SU-DHL-6 (cell line): ENCODE measurements at regions not wholly inside any gene's neighbourhood (a gene's known extent, or its start where the extent isn't known, plus 50 kb on each side); places are given as distances from the start of the nearest gene placed in this dataset.

Experiments
- H2AFZ ChIP-seq: fragments of 200-600 bp; sonication (generic); 2 replicates; pipeline ENCODE4 v1.6.1; 2014; ENCODE audit warnings: low read depth, mild to moderate bottlenecking, moderate library complexity, mixed read lengths, antibody characterized with exemption, low read length; ENCODE audit not compliant: severe bottlenecking
- H3F3A ChIP-seq: fragments of 200-600 bp; shearing (Covaris generic); 2 replicates; pipeline ENCODE4 v1.6.0; 2016; ENCODE audit warnings: antibody characterized with exemption, mild to moderate bottlenecking; ENCODE audit not compliant: insufficient read depth
- H3K27ac ChIP-seq: fragments of 200-600 bp; sonication (generic); 2 replicates; pipeline ENCODE4 v1.5.1; 2016; ENCODE audit warnings: low read depth, mild to moderate bottlenecking, low read length, moderate library complexity, mixed read lengths
- H3K27me3 ChIP-seq: fragments of 200-600 bp; sonication (generic), shearing (Covaris generic); 2 replicates; pipeline ENCODE4 v1.6.0; 2014; ENCODE audit warnings: mild to moderate bottlenecking, low read length
- H3K36me3 ChIP-seq: fragments of 200-600 bp; sonication (generic); 2 replicates; pipeline ENCODE4 v1.6.1; 2014; ENCODE audit warnings: mild to moderate bottlenecking, low read length, mixed read lengths
- H3K4me2 ChIP-seq: fragments of 300-600, 200-600 bp; shearing (Covaris generic), sonication (generic); 2 replicates; pipeline ENCODE4 v1.6.0; 2014; ENCODE audit warnings: low read length, low read depth, mild to moderate bottlenecking; ENCODE audit not compliant: poor library complexity, severe bottlenecking
- H3K4me3 ChIP-seq: fragments of 200-600 bp; sonication (generic); 2 replicates; pipeline ENCODE4 v1.5.1; 2014; ENCODE audit warnings: antibody characterized with exemption, low read length, mild to moderate bottlenecking, mixed read lengths; ENCODE audit not compliant: insufficient read depth, poor library complexity, severe bottlenecking
- H3K79me2 ChIP-seq: fragments of 200-600 bp; sonication (generic); 2 replicates; pipeline ENCODE4 v1.6.1; 2014; ENCODE audit warnings: mild to moderate bottlenecking, low read length, moderate library complexity; ENCODE audit not compliant: insufficient read depth
- H3K9ac ChIP-seq: fragments of 200-600 bp; sonication (generic); 2 replicates; pipeline ENCODE4 v1.7.0; 2014; ENCODE audit warnings: mild to moderate bottlenecking, low read length
- H3K9me2 ChIP-seq: fragments of 200-600 bp; sonication (generic); replicated peaks from 2 replicates; pipeline ENCODE4 v1.6.1; 2014; ENCODE audit warnings: low read length; ENCODE audit not compliant: insufficient read depth
- H3K9me3 ChIP-seq: fragments of 200-600 bp; sonication (generic); 2 replicates; pipeline ENCODE4 v1.6.1; 2014; ENCODE audit warnings: low read length, mixed read lengths; ENCODE audit not compliant: insufficient read depth
- H4K20me1 ChIP-seq: fragments of 200-600 bp; sonication (generic); 2 replicates; pipeline ENCODE4 v1.6.1; 2014; ENCODE audit warnings: low read depth, mild to moderate bottlenecking, antibody characterized with exemption, low read length, moderate library complexity, mixed read lengths
- CTCF ChIP-seq: fragments of 200-600 bp; sonication (generic); IDR thresholded peaks from one replicate; pipeline ENCODE4 v1.5.1; 2017; ENCODE audit warnings: antibody characterized with exemption, mild to moderate bottlenecking, low read length, moderate library complexity; ENCODE audit not compliant: insufficient read depth, poor library complexity, severe bottlenecking
- EZH2phosphoT487 ChIP-seq: fragments of 200-600 bp; sonication (generic), shearing (Covaris generic); conservative IDR thresholded peaks from 2 replicates; pipeline ENCODE4 v1.6.1; 2018; ENCODE audit warnings: mild to moderate bottlenecking, antibody characterized with exemption, low read length, moderate library complexity, mixed read lengths

- H4K20me1 ChIP-seq: no peaks in the 10 kb centered on the region
- H3K4me2 ChIP-seq: no peak overlapping the region
- H3K27me3 ChIP-seq: no peaks in the 10 kb centered on the region
- no peaks in the 10 kb centered on the region for H3F3A ChIP-seq
- H3K36me3 ChIP-seq: no peaks in the 10 kb centered on the region
- TF ChIP-seq CTCF (no peak), EZH2phosphoT487 (no peak)
- H3K9me3 ChIP-seq: no peaks in the 10 kb centered on the region
- H2AFZ ChIP-seq: no peak overlapping the region
- no peak overlapping the region for H3K9ac ChIP-seq
- no peaks in the 10 kb centered on the region for H3K79me2 ChIP-seq
- no peak overlapping the region for H3K4me3 ChIP-seq
- no peaks in the 10 kb centered on the region for H3K9me2 ChIP-seq
- no peak overlapping the region for H3K27ac ChIP-seq
Measured at GRCh38 chr21:14657241-14658008, 111.3 kb upstream of the SAMSN1 start.

DNA sequence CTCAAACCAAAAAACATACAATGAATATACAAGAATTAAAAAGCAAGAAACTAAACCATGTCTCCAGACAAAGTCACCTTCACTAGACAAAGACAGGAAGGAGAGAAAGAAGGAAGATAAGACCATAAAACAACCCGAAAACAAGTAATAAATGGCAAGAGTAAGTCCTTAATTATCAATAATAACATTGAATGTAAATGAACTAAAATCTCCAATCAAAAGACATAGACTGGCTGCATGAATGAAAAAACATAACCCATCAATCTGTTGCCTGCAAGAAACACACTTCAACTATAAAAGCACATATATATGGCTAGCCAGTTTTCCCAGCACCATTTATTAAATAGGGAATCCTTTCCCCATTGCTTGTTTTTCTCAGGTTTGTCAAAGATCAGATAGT is 100.8 kb upstream of the SAMSN1 start:
- no peak overlapping the region for H3K4me3 ChIP-seq
- H3K9me2 ChIP-seq: no peaks in the 10 kb centered on the region
- H3K9me3 ChIP-seq: no peaks in the 10 kb centered on the region; the same call in 1 of the 2 replicates
- H3K27me3 ChIP-seq: no peaks in the 10 kb centered on the region
- H3F3A ChIP-seq: no peaks in the 10 kb centered on the region
- no peak overlapping the region for H3K27ac ChIP-seq
- TF ChIP-seq EZH2phosphoT487 (no peak), CTCF (no peak)
- no peaks in the 10 kb centered on the region for H4K20me1 ChIP-seq
- no peak overlapping the region for H3K4me2 ChIP-seq
- H3K36me3 ChIP-seq: no peaks in the 10 kb centered on the region
- H2AFZ ChIP-seq: no peak overlapping the region
- no peaks in the 10 kb centered on the region for H3K79me2 ChIP-seq
- H3K9ac ChIP-seq: no peak overlapping the region

DNA sequence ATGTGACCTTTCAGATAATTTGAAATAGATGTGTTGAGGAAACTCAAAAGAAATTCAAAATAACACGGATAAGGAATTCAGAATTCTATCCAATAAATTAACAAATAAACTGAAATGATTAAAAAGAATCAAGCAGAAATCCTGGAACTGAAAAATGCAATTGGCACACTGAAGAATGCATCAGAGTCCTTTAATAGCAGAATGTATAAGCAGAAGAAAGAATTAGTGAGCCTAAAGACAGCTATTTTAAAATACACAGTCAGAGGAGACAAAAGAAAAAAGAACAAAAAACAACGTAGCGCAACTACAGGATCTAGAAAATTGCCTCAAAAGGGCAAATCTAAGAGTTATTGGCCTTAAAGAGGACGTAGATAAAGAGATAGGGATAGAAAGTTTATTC is 99.6 kb upstream of the SAMSN1 start:
- no peaks in the 10 kb centered on the region for H3K36me3 ChIP-seq
- H3K4me3 ChIP-seq: no peak overlapping the region
- TF ChIP-seq EZH2phosphoT487 (no peak), CTCF (no peak)
- no peak overlapping the region for H3K27ac ChIP-seq
- H3K9ac ChIP-seq: no peak overlapping the region
- H3K9me3 ChIP-seq: no peaks in the 10 kb centered on the region; the same call in 1 of the 2 replicates
- H3K9me2 ChIP-seq: no peaks in the 10 kb centered on the region
- no peak overlapping the region for H2AFZ ChIP-seq
- H3K4me2 ChIP-seq: no peak overlapping the region
- no peaks in the 10 kb centered on the region for H3K27me3 ChIP-seq
- no peaks in the 10 kb centered on the region for H3K79me2 ChIP-seq
- H4K20me1 ChIP-seq: no peaks in the 10 kb centered on the region
- H3F3A ChIP-seq: no peaks in the 10 kb centered on the region
